HG03135 (cell line): ENCODE measurements at regions not wholly inside any gene's neighbourhood (a gene's known extent, or its start where the extent isn't known, plus 50 kb on each side); places are given as distances from the start of the nearest gene placed in this dataset.
"Not testable (repeated sequence)": the region's sequence is repeated elsewhere in the genome, so short reads cannot be mapped to it uniquely, and the experiment has no call there.

Experiments used
- ATAC-seq: cut with Tn5 transposase; IDR thresholded peaks from one replicate; pipeline ENCODE4 v1.9.1; 2021; ENCODE audit warnings: mild to moderate bottlenecking, moderate library complexity; ENCODE audit not compliant: unreplicated experiment

DNA sequence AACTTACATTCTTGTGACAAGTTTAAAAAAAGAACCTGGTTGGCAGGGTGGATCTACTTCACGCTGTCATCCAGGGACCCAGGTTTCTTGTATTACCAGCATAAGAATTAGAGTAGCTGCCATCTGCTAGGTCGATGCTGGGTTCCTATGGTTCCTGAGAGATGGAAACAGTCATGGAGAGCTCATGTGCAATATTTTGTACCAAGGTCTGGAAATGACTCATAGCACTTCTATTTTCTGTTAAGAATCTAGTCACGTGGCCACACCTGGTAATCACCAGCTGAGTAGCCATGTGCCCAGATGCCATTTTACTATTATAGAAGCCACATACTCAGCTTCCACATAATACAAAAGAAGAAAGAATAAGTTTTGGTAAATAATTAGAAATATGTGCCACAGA, 171.3 kb downstream of the CD83 start:
- ATAC-seq = no peak

DNA sequence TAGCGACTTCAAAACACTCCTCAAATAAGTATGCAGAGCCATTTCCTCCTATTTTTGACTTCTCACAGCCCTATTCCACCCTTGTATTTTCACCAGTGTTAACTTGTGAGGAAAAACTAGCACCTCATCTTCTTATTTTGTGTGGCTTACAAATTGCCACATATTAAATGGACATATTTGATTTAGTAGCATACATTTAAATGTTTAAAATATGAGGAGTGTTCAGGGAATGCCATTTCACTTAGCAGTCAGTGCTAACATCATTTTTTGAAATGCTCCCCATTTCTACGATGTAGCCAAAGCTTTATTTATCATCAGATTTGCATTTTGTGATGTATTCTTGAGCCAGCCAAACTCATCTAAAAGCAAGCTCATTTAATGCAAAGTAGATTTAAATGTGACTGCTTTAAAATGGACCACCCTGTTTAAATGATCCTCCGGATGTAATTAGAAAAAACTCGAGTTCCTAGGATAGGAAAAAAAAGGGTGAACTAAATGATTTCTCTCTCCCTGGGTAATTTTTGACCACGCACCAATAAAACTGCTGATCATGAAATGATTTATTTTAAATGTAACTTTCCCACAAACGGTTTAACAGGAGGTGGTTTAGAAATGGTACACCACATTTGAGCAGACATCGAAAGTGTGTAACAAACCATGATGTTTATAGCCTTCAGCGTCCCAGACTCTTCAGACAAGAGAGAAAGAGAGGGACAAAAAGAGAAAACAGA, 172.6 kb downstream of the CD83 start:
- no peak for ATAC-seq

DNA sequence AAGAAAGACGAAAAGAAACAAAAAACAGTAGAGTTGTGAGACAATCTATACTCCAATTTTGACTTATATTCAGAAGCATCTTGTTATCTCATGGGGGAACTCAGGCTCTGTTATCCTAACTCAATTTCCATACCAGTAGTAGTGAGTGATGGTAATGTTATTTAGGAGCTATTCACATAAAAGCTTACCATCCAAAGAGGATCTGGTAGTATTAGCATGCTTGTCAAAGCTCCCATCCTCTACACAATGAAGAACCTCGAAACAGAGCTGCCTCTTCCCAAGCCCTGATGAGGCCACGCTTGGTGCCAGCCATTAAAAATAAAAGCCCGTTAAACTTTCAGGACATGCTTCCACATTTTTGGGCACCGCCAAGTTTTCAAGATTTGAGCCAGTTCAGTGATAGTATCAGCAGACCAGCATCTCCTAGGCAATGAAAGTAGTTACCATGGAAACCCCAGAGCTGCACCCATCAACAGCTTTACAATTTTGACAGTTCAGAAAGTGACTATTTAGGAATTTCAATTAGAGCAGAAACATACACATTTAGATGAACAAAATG, 173.3 kb downstream of the CD83 start:
- no peak for ATAC-seq

DNA sequence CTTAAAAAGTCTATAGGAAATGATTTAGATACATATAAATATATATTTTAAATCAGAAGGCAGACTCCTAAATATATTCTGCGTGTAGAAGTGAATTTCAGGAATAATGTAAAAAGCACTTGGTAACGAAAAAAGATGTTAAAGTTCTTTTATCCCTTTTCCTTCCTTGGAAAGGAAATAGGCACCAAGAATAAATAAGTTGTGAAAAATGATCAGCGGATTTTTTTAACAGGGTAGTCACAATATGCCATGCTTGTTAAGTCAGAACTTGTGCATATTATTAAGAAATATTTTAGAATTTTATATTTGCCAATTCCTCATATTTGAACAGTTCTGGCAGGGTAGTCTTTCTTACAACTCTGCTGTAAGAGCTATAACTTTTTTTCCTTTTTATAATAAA, 173.8 kb downstream of the CD83 start:
- ATAC-seq = no peak

DNA sequence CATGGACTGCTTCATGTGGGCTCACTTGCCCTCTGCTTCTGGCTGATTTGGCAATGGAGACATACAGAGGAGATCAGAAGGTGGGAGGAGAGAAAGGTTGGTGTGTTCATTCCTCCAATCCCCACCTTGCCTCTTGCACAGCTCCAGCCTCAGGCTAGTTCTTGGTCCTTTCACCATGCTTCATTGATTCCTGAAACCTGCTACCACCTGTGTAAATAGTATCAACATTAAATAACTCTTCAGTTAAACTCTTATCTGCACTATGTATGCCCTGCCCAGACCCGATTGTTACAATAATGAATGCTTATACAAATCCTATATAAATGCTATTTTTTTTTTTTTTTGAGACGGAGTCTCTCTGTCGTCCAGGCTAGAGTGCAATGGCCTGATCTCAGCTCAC, 174.5 kb downstream of the CD83 start:
- no peak for ATAC-seq

DNA sequence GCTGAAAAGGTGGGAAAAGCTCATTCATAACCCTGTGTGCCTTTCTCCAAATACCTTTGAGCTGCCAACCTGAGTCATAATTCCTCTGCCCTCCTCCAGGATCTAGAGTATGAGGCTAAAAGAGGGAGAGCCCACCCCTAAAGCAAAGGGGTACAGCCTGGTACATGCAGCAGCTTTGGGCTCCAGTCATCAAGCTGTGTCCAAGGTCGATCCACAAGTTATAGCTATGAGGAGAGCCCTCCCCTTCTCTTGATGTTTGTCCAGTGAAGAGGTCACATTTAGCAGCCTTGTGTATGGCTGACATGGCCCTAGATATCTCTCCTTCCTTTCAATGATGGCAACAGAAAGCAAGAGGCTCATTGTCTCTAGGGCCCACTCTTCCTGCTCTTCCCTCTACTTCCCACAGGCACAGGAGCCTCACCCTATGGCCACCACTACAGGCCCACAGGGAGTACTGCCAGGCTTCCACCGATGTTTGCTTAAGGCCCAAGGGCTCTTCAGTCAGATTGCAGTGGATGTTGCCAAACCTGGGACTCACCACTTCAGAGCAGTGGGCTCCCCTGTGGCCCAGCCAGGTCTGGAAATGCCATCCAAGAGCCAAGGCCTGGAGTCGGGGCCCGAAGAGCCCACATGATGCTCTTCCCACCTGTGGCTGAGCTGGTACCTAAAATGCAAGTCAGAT, 176.8 kb downstream of the CD83 start:
- no peak for ATAC-seq

DNA sequence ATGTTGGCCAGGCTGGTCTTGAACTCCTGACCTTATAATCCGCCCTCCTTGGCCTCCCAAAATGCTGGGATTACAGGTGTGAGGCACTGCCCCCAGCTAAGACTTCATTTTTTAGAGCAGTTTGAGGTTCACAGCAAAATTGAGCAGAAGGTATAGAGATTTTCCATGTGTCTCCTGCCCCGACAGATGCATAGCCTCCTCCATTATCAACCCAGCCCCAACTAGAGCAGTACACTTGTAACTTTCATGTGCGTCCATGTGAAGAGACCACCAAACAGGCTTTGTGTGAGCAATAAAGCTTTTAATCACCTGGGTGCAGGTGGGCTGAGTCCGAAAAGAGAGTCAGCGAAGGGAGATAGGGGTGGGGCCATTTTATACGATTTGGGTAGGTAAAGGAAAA, 179.1 kb downstream of the CD83 start:
- not testable (repeated sequence) for ATAC-seq

DNA sequence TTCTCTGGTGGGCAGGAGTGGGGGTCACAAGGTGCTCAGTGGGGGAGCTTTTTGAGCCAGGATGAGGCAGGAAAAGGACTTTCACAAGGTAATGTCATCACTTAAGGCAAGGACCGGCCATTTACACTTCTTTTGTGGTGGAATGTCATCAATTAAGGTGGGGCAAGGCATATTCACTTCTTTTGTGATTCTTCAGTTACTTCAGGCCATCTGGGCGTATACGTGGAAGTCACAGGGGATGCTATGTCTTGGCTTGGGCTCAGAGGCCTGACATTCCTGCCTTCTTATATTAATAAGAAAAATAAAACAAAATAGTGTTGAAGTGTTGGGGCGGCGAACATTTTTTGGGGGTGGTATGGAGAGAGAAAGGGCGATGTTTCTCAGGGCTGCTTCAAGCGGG, 179.5 kb downstream of the CD83 start:
- ATAC-seq = not testable (repeated sequence)

DNA sequence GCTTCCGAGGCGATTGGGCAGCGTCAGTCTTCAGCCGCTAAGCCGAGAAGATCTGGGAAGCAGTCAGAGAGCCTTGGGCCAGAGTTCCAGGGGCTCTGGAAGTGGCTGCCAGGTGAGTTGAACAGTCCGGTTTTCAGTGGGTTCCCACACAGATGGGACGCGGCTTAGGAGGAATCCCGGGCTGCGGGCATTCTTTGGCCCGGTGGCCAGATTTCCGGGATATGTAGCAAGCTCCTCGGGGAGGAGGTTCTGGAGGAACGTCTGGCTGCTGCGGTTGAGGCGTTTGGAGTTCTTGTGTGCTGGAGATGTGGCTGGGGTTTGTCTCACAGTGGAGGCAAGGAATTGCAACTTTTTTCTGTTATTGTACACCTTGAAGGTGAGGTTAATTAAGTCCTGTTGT, 182.6 kb downstream of the CD83 start:
- not testable (repeated sequence) for ATAC-seq

DNA sequence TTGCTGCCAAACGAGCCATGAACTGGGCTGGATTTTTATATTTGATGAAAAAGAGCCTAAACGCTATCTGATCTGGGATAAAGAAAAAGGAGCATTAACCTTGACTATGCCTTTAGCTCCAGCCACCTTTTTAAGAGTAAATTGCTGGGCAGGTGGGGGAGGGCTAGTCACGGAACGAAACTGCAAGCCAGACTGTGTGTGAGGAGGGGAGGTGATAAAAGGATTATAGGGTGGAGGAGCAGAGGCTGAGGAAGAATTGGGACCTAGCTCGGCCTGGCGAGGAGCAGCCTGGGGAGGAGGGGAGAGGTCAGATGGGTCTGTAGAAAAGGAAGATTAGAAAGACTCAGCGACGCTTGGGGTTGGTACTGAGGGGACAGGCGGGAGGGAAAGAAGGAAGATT, 183.1 kb downstream of the CD83 start:
- not testable (repeated sequence) for ATAC-seq

DNA sequence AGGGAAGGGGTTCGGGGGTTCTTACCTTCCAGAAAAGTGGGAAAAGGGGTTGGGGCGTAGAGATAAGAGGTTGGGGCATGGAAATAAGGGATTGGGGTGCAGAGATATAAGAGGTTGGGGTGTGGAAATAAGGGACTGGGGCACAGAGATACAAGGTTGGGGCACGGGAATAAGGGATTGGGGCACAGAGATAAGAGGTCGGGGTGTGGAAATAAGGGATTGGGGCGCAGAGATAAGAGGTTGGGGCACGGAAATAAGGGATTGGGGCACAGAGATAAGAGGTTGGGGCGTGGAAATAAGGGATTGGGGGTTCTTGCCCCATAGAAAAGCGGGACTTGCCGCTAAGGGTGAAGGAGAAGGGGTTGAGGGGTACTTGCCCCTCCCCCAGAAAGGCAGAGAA, 183.9 kb downstream of the CD83 start:
- not testable (repeated sequence) for ATAC-seq

DNA sequence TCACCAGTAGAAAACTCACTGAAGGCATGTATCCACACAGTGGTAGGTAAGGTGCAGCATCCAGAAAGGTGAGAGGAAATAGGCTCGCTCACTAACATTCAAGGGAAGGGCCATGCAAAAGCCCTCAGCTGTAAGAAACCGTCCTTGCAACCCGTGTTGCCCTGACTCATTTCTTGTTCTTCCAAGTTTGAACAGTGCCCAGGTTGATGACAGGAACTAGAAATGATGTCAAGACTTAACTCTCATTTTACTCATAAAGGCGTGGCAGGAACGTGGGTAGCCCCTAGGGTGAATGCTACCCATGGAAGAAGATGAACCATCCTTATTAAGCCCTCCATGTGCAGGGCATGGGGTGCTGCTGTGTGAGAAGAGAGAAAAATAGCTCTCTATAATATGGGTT, 187.6 kb downstream of the CD83 start:
- ATAC-seq = no peak

DNA sequence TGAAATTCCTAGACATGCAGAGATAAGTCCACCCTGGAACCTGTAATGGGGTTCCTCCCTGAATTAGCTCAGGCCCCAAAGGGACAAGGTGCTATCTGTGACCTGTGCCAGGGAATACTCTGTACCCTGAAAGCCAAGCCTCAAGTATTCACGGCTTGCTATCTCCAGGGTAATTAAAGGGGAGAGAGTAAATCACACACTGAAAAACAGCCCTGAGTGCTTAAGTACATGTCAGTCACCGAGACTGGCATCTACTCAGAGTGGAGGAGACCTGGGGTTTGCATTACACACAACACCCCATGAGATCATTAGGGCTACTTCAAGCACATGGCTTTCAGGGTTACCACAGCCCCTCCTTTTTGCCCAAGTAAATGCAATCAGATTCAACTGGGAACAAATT, 188.1 kb downstream of the CD83 start:
- ATAC-seq = no peak

DNA sequence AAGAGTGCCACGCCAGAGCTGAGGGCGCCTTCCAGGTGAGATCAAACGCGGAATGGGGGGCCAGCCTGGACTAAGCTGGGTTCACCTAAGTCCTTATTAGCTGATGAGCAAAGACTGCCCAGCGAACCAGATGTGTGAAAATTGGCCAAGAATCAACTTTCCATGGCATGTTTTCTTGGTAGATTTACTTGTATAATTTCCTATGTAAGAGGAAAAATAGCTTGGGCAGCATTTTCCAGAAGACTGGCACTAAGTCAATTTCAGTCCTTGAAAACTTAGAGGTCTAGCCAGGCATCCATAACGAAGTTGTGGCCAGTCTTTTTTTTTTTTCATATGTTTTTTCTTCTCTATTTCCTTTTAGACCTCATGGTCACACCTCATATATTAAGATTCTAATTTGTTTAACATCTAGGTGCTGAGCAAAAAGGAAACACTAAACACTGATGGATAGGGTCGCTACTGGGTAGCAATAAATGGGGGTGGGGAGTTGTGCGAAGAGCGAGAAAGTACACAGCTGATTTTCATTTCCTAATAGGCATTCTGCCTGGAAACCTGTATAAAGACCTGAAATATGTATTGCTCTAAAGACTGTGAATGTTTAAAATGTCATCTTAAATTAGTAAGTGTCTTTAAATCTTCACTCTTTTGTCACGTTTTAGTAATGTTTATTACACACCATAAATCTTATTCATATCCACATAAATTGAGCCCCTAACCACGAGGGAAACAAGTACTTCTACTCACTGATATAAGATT, 188.8 kb downstream of the CD83 start:
- ATAC-seq = no peak

DNA sequence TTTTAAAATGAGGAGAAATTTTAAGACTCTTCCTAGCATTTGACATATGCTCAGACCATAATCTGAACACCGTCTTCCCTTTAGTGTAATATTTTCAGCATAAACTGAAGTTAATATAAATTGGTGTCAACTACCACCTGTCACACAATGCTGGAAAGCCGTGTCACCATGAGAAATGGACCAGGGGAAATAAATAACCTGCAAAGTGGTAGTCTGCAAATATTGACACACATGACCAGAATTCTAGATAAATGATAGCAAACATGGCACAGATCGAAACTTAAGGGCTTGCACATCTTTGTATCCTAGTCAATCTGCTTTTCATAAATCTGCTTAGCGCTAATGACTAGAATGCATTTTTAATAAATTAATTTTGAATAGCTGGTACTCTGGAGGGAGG, 191.9 kb downstream of the CD83 start:
- ATAC-seq = no peak

DNA sequence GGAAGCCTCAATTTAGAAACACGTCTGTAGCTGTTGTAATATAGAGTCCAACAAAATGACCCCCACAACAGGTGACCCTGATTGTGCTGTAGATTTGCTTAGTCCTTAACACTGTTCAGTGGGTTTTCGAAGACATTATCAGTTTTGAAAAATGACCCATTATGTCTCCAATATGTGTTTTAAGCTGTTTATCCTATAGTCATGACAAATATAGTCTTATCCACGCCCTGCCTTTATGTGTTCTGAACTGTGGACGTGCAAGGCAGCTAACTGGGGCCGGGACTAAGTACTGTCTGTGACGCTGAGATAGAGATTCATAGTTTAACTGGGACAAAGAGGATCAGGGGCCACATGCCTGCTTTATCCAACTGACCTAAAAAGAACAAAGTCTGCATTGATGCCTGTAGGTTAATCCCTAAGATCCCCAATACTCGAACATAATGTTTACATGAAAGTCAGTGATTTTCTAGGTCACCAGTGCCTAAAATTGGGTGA, 192.4 kb downstream of the CD83 start:
- ATAC-seq = no peak

DNA sequence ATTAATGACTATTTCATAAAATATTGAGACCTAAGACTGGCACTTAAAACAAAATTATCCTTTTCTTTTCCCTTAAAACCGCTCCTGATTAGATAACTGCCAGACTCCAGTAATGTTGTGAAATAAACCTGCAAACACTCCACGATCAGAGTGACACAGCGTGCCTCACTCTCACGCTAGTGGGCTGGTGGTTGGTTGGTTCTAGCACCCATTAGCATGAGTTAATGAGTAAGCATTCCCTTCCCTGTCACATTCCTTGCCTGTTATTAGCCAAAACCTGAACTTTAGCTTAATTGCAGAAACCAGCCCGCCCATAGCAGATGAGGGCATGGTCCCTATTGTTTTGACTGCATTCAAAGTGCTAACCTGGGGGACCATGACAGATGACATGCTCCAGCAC, 193.4 kb downstream of the CD83 start:
- ATAC-seq = no peak

DNA sequence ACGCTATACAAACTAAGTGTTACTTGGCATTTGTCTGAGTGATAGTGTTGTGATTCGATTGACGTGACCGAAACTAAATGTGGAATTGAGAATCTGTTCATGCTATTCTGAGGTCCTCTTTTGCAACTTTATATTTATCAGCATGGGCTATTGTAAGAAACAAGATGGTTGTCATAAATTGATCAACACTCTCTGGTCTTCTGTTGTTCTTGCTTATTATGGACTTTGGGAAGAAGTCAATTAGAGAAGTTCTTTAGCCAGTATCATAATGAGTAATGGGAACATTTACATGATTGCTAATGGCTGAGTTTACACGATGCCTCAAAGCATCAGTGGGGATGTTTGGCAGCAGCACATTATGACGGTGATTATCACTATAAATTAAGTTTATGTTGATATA, 195.0 kb downstream of the CD83 start:
- ATAC-seq = no peak

DNA sequence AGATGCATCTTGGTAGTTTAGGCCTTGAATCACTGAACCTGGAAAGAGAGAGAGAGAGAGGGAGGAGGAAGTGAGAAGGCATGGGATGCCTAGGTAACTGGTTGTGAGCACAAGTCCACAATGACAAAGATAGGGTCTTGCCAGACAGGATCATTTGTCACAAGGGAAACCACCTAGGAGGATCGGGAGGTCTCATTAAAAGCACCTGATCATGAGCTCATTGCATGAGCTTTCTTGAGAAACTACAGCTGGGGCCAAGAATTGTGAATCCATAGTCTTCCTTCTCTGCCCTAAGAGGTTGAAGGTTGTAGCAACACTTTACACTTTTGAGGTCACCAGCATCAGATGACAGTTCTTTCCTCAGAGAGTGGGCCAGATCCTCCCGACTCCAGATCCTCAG, 195.7 kb downstream of the CD83 start:
- no peak for ATAC-seq

DNA sequence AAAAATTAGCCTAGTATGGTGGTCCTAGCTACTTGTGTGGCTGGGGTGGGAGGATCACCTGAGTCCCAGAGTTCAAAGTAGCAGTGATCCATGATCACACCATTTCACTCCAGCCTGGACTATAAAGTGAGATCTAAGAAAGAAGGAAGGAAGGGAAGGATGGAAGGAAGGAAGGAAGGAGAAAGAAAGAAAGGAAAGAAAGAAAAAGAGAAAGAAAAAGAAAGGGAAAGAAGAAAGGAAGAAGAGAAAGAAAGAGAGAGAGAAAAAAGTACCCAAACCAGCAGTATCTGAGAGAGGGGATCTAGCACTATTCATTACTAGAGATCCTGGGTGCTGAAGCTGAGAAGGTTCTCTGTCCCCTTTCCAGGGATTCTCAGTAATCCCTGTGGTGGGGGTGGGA, 197.8 kb downstream of the CD83 start:
- no peak for ATAC-seq

DNA sequence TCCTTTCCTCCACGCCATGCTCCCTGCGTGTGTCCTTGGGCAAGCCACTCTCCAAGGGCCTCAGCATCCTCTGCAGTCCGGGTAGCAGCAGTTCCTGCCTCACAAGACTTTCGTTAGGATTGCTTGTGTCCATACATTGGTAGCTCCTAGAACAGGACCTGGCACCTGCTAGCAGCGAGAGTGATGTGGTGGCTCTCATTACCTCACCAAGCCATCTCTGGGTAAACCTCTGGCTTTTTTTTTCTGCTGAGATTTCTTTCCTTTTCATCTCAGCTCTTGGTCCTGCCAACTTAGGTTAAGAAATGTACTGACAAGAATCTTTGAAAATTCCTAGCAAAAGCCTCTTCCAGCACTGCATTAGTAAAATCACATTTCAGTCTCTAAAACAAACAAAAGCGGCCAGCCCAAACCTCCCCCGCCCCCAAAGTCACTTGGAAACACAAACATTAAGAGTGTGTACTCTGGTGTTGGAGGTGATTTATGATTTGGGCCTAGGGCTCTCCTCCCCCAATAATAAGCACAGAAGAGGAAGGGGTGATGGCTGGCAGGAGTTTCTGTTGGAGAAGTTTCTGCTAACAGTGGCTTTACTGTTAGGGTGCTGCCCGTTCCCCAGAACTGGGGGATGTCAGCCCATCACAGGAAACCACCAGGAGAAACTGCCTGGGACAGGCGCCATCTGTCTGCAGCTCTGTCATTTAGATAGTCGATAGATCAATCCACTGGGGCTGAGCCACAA, 199.2 kb downstream of the CD83 start:
- no peak for ATAC-seq
